ENCODE measurements at regions not wholly inside any gene's neighbourhood (a gene's known extent, or its start where the extent isn't known, plus 50 kb on each side); places are given as distances from the start of the nearest gene placed in this dataset.

- H3K9me3 Mint-ChIP-seq, result no peaks in the 10 kb centered on the region
- intact Hi-C loops (cut with micrococcal nuclease), result loop anchor here (5.0 kb wide), 2 partner anchors 53 to 112 kb away; no protein-coding TSS in a partner anchor
- DNase-seq (ENCODE audit: low spot score), result peak; percentile 90
- peaks cover 13% of the 10 kb centered on the region for H3K4me1 Mint-ChIP-seq (ENCODE audit: low read depth)
- peak overlapping the region; percentile 90 for H3K4me3 Mint-ChIP-seq (ENCODE audit: low read depth)
- peaks cover 11% of the 10 kb centered on the region for H3K36me3 Mint-ChIP-seq (ENCODE audit: low read depth)
- H3K27ac Mint-ChIP-seq, result peak overlapping the region; percentile 82
- H3K27me3 Mint-ChIP-seq (ENCODE audit: low read depth), result peaks cover 15% of the 10 kb centered on the region
These were observed 201.2 kb upstream of the NFE2L3 start for GRCh38 chr7:25950488-25951413.

- Mint-ChIP-seq H3K27me3 (ENCODE audit: low read depth) (peaks cover 18% of the 10 kb centered on the region), H3K4me1 (ENCODE audit: low read depth) (peaks cover 13% of the 10 kb centered on the region), H3K4me3 (ENCODE audit: low read depth) (peak overlapping the region; percentile 28), H3K27ac (no peak overlapping the region), H3K9me3 (no peaks in the 10 kb centered on the region), H3K36me3 (ENCODE audit: low read depth) (peaks cover 11% of the 10 kb centered on the region)
- intact Hi-C loops (cut with micrococcal nuclease), result loop anchor here (5.0 kb wide), 2 partner anchors 54 to 111 kb away; no protein-coding TSS in a partner anchor
- no peak for DNase-seq (ENCODE audit: low spot score)
These were observed 200.4 kb upstream of the NFE2L3 start for GRCh38 chr7:25951414-25952260.

- peak overlapping the region; percentile 28 for H3K4me3 Mint-ChIP-seq (ENCODE audit: low read depth)
- H3K27me3 Mint-ChIP-seq (ENCODE audit: low read depth), result peaks cover 21% of the 10 kb centered on the region
- no peak overlapping the region for H3K27ac Mint-ChIP-seq
- peaks cover 13% of the 10 kb centered on the region for H3K4me1 Mint-ChIP-seq (ENCODE audit: low read depth)
- H3K36me3 Mint-ChIP-seq (ENCODE audit: low read depth), result peaks cover 11% of the 10 kb centered on the region
- DNase-seq (ENCODE audit: low spot score), result no peak
- H3K9me3 Mint-ChIP-seq, result no peaks in the 10 kb centered on the region
- intact Hi-C loops (cut with micrococcal nuclease), result loop anchor here (5.0 kb wide), 2 partner anchors 55 to 110 kb away; no protein-coding TSS in a partner anchor
These were observed 199.5 kb upstream of the NFE2L3 start for GRCh38 chr7:25952261-25953057.

- Mint-ChIP-seq H3K27ac (no peak overlapping the region), H3K27me3 (ENCODE audit: low read depth) (peaks cover 28% of the 10 kb centered on the region), H3K9me3 (no peaks in the 10 kb centered on the region), H3K4me3 (ENCODE audit: low read depth) (no peak overlapping the region), H3K36me3 (ENCODE audit: low read depth) (peaks cover 4% of the 10 kb centered on the region), H3K4me1 (ENCODE audit: low read depth) (peaks cover 13% of the 10 kb centered on the region)
- intact Hi-C loops (cut with micrococcal nuclease), result loop anchor here (2.0 to 5.0 kb wide), 3 partner anchors 15 to 108 kb away; no protein-coding TSS in a partner anchor
- DNase-seq (ENCODE audit: low spot score), result no peak
These were observed 198.1 kb upstream of the NFE2L3 start for GRCh38 chr7:25953859-25954258.

- Mint-ChIP-seq H3K4me3 (ENCODE audit: low read depth) (no peak overlapping the region), H3K9me3 (no peaks in the 10 kb centered on the region), H3K36me3 (ENCODE audit: low read depth) (peaks cover 4% of the 10 kb centered on the region), H3K27me3 (ENCODE audit: low read depth) (peaks cover 33% of the 10 kb centered on the region), H3K4me1 (ENCODE audit: low read depth) (peaks cover 8% of the 10 kb centered on the region), H3K27ac (no peak overlapping the region)
- intact Hi-C loops (cut with micrococcal nuclease), result loop anchor here (2.0 to 5.0 kb wide), 3 partner anchors 14 to 108 kb away; no protein-coding TSS in a partner anchor
- no peak for DNase-seq (ENCODE audit: low spot score)
These were observed 197.6 kb upstream of the NFE2L3 start for GRCh38 chr7:25954395-25954794.

- Mint-ChIP-seq H3K4me3 (ENCODE audit: low read depth) (no peak overlapping the region), H3K36me3 (ENCODE audit: low read depth) (no peaks in the 10 kb centered on the region), H3K9me3 (peaks cover 5% of the 10 kb centered on the region), H3K4me1 (ENCODE audit: low read depth) (no peaks in the 10 kb centered on the region), H3K27ac (no peak overlapping the region), H3K27me3 (ENCODE audit: low read depth) (peaks cover 53% of the 10 kb centered on the region)
- DNase-seq (ENCODE audit: low spot score), result no peak
- intact Hi-C loops (cut with micrococcal nuclease), result no loop called here
These were observed 192.7 kb upstream of the NFE2L3 start for GRCh38 chr7:25959168-25959734.

GRCh38 chr7:25963733-25964132 is 188.3 kb upstream of the NFE2L3 start:
- peaks cover 5% of the 10 kb centered on the region for H3K9me3 Mint-ChIP-seq
- H3K4me1 Mint-ChIP-seq (ENCODE audit: low read depth), result peaks cover 16% of the 10 kb centered on the region
- no peak overlapping the region for H3K27ac Mint-ChIP-seq
- intact Hi-C loops (cut with micrococcal nuclease), result no loop called here
- no peak overlapping the region for H3K4me3 Mint-ChIP-seq (ENCODE audit: low read depth)
- no peak for DNase-seq (ENCODE audit: low spot score)
- peaks cover 40% of the 10 kb centered on the region for H3K27me3 Mint-ChIP-seq (ENCODE audit: low read depth)
- H3K36me3 Mint-ChIP-seq (ENCODE audit: low read depth), result no peaks in the 10 kb centered on the region

- peaks cover 32% of the 10 kb centered on the region for H3K27me3 Mint-ChIP-seq (ENCODE audit: low read depth)
- peaks cover 5% of the 10 kb centered on the region for H3K9me3 Mint-ChIP-seq
- peaks cover 17% of the 10 kb centered on the region for H3K4me1 Mint-ChIP-seq (ENCODE audit: low read depth)
- H3K27ac Mint-ChIP-seq, result no peak overlapping the region
- no peak overlapping the region for H3K4me3 Mint-ChIP-seq (ENCODE audit: low read depth)
- no peak for DNase-seq (ENCODE audit: low spot score)
- H3K36me3 Mint-ChIP-seq (ENCODE audit: low read depth), result no peaks in the 10 kb centered on the region
- intact Hi-C loops (cut with micrococcal nuclease), result no loop called here
These were observed 187.5 kb upstream of the NFE2L3 start for GRCh38 chr7:25964483-25964991.

GRCh38 chr7:25965405-25966123 is 186.4 kb upstream of the NFE2L3 start:
- DNase-seq (ENCODE audit: low spot score), result no peak
- H3K9me3 Mint-ChIP-seq, result peaks cover 5% of the 10 kb centered on the region
- H3K36me3 Mint-ChIP-seq (ENCODE audit: low read depth), result no peaks in the 10 kb centered on the region
- H3K27me3 Mint-ChIP-seq (ENCODE audit: low read depth), result peaks cover 32% of the 10 kb centered on the region
- peaks cover 17% of the 10 kb centered on the region for H3K4me1 Mint-ChIP-seq (ENCODE audit: low read depth)
- no peak overlapping the region for H3K27ac Mint-ChIP-seq
- no peak overlapping the region for H3K4me3 Mint-ChIP-seq (ENCODE audit: low read depth)
- intact Hi-C loops (cut with micrococcal nuclease), result no loop called here

GRCh38 chr7:25966469-25966868 is 185.5 kb upstream of the NFE2L3 start:
- no peak overlapping the region for H3K4me3 Mint-ChIP-seq (ENCODE audit: low read depth)
- intact Hi-C loops (cut with micrococcal nuclease), result no loop called here

More at GRCh38 chr7:25966469-25966868, 185.5 kb upstream of the NFE2L3 start:
- H3K27me3 Mint-ChIP-seq (ENCODE audit: low read depth), result peaks cover 34% of the 10 kb centered on the region
- H3K36me3 Mint-ChIP-seq (ENCODE audit: low read depth), result no peaks in the 10 kb centered on the region
- no peaks in the 10 kb centered on the region for H3K9me3 Mint-ChIP-seq
- peaks cover 19% of the 10 kb centered on the region for H3K4me1 Mint-ChIP-seq (ENCODE audit: low read depth)
- H3K27ac Mint-ChIP-seq, result no peak overlapping the region
- no peak for DNase-seq (ENCODE audit: low spot score)

All from activated T-helper 2 cell treated with anti-CD3 and anti-CD28 coated beads, Interferon-gamma antibody, Interleukin-2, Interleukin-4, amounts not matched to agents 10 μg/mL and 5 μg/mL and 100 μg/mL, durations not matched to agents 14 hours and 24 hours and 36 hours (primary cell).